GM12878 (cell line): ENCODE measurements at regions not wholly inside any gene's neighbourhood (a gene's known extent, or its start where the extent isn't known, plus 50 kb on each side); places are given as distances from the start of the nearest gene placed in this dataset.

Experiments used
- ATAC-seq: fragments of 200-7000 bp; cut with Tn5 transposase; 3 replicates; pipeline ENCODE4 v1.9.1; 2020; ENCODE audit warnings: mild to moderate bottlenecking, moderate library complexity
- BruUV-seq: library from RNA; stranded (reverse); fragments of 400-500 nt; replicated peaks from 2 replicates; lab custom pipeline; 2021; lab: Mats Ljungman, UMichigan
- CTCF ChIA-PET: fragments of 300-600 bp; sonication (Branson Sonifier 250); formaldehyde crosslinking; extraction: SDS; loops from one replicate; lab custom pipeline; 2021; ENCODE audit warnings: inconsistent platforms; lab: Yijun Ruan, JAX
- POLR2A ChIA-PET: fragments of 350-600 bp; formaldehyde crosslinking; extraction: SDS; loops from one replicate; lab custom pipeline; 2021; ENCODE audit warnings: inconsistent platforms; lab: Charles Lee
- RAD21 ChIA-PET: fragments of 300-600 bp; sonication (Branson Sonifier 250); formaldehyde crosslinking; loops from one replicate; lab custom pipeline; 2023; ENCODE audit warnings: antibody characterized with exemption; ENCODE audit not compliant: unreplicated experiment; lab: Charles Lee
- SMC1A ChIA-PET: fragments of 300-600 bp; sonication (Branson Sonifier 250); formaldehyde crosslinking; loops from one replicate; lab custom pipeline; 2023; ENCODE audit not compliant: unreplicated experiment, uncharacterized antibody; lab: Charles Lee
- DNase-seq: peaks from one replicate; pipeline ENCODE4 v3.0.0-alpha.2; 2011; ENCODE audit warnings: low read depth, low spot score
- FAIRE-seq: peaks from 3 replicates; lab custom pipeline; 2011; peaks lifted over from hg19 to GRCh38; lab: Jason Lieb, UNC
- H2AFZ ChIP-seq: 2 replicates; pipeline ENCODE4 v1.6.0; 2011; ENCODE audit warnings: low read depth, low read length, control low read depth; ENCODE audit not compliant: control insufficient read depth
- H3K27ac ChIP-seq: 2 replicates; pipeline ENCODE4 v1.5.1; 2011; ENCODE audit warnings: control low read depth; ENCODE audit not compliant: control insufficient read depth, insufficient read depth
- H3K27me3 ChIP-seq, 2 experiments: replicated peaks in 1 of 2; 2 replicates each; pipeline versions ENCODE4 v1.6.0 to v1.6.1; 2011; ENCODE audit warnings: low read length in 1 of 2; ENCODE audit not compliant: control insufficient read depth in 2 of 2, insufficient read depth in 2 of 2
- H3K36me3 ChIP-seq, 2 experiments: 2 replicates each; pipeline ENCODE4 v1.5.1; 2011; ENCODE audit warnings: low read length in 1 of 2; ENCODE audit not compliant: control insufficient read depth in 2 of 2, insufficient read depth in 2 of 2
- H3K4me1 ChIP-seq: 2 replicates; pipeline ENCODE4 v1.6.1; 2011; ENCODE audit warnings: mild to moderate bottlenecking, low read length, moderate library complexity, mixed read lengths; ENCODE audit not compliant: control insufficient read depth, insufficient read depth
- H3K4me2 ChIP-seq: 2 replicates; pipeline ENCODE4 v1.6.0; 2011; ENCODE audit warnings: control low read depth; ENCODE audit not compliant: control insufficient read depth, insufficient read depth
- H3K4me3 ChIP-seq: fragments of 200-600 bp; sonication (generic); 2 replicates; pipeline ENCODE4 v1.5.1; 2016
- H3K79me2 ChIP-seq: 2 replicates; pipeline ENCODE4 v1.6.0; 2011; ENCODE audit warnings: low read length; ENCODE audit not compliant: control insufficient read depth, insufficient read depth
- H3K9ac ChIP-seq: 2 replicates; pipeline ENCODE4 v1.8.0; 2011; ENCODE audit warnings: low read length, control low read depth, mixed read lengths; ENCODE audit not compliant: control insufficient read depth, insufficient read depth
- H3K9me3 ChIP-seq: replicated peaks from 3 replicates; pipeline ENCODE4 v1.5.1; 2011; ENCODE audit warnings: mild to moderate bottlenecking, low read length; ENCODE audit not compliant: control insufficient read depth, insufficient read depth
- H4K20me1 ChIP-seq: 2 replicates; pipeline ENCODE4 v1.6.0; 2011; ENCODE audit not compliant: control insufficient read depth, insufficient read depth
- CBX5 ChIP-seq: sonication (generic); IDR thresholded peaks from 2 replicates; pipeline ENCODE4 v1.6.1; 2016; ENCODE audit warnings: low read depth, moderate library complexity, mild to moderate bottlenecking, inconsistent platforms
- CUX1 ChIP-seq: IDR thresholded peaks from 2 replicates; pipeline ENCODE4 v1.6.1; 2012; ENCODE audit warnings: improper control_type of control experiment, low read depth, low read length; ENCODE audit not compliant: insufficient replicate concordance
- E2F4 ChIP-seq: IDR thresholded peaks from 2 replicates; pipeline ENCODE4 v1.6.1; 2012; ENCODE audit warnings: low read depth, low read length, improper control_type of control experiment
- EP300 ChIP-seq, 2 experiments: fragments of 150-350 bp in 1 of 2; IDR thresholded peaks; 2 replicates each; pipeline ENCODE4 v1.6.1; 2011 to 2012; ENCODE audit warnings: low read depth in 2 of 2, low read length in 2 of 2, borderline replicate concordance in 1 of 2, improper control_type of control experiment in 1 of 2, inconsistent platforms in 1 of 2; ENCODE audit not compliant: control insufficient read depth in 1 of 2
- IKZF1 ChIP-seq: fragments of 450-650 bp; conservative IDR thresholded peaks from 2 replicates; pipeline ENCODE4 v1.6.1; 2017; ENCODE audit warnings: antibody characterized with exemption, mild to moderate bottlenecking
- KAT2A ChIP-seq: conservative IDR thresholded peaks from 2 replicates; pipeline ENCODE4 v1.6.1; 2011; ENCODE audit warnings: low read depth, low read length; ENCODE audit not compliant: control insufficient read depth
- POLR2AphosphoS2 ChIP-seq: IDR thresholded peaks from 2 replicates; pipeline ENCODE4 v1.6.1; 2011; ENCODE audit warnings: low read depth, mild to moderate bottlenecking, low read length, improper control_type of control experiment, moderate library complexity
- POLR2AphosphoS5 ChIP-seq: IDR thresholded peaks from 2 replicates; pipeline ENCODE4 v1.6.1; 2011; ENCODE audit warnings: mild to moderate bottlenecking, low read length, inconsistent platforms
- SKIL ChIP-seq: fragments of 450-650 bp; IDR thresholded peaks from 2 replicates; pipeline ENCODE4 v1.6.1; 2017; ENCODE audit warnings: mild to moderate bottlenecking, low read depth, inconsistent platforms; ENCODE audit not compliant: poor library complexity, severe bottlenecking
- SRF ChIP-seq, 2 experiments: IDR thresholded peaks; 2 replicates each; pipeline ENCODE4 v1.6.1; 2011; ENCODE audit warnings: low read depth in 2 of 2, low read length in 2 of 2, mild to moderate bottlenecking in 1 of 2, moderate library complexity in 1 of 2
- ZBTB33 ChIP-seq: fragments of 450-650 bp; IDR thresholded peaks from 2 replicates; pipeline ENCODE4 v1.6.1; 2017; ENCODE audit warnings: mild to moderate bottlenecking
- WGBS: methylation state at CpG from one replicate; pipeline ENCODE4 v1.1.6; 2016; ENCODE audit warnings: low lambda C conversion rate; ENCODE audit not compliant: insufficient replicate concordance, insufficient coverage; ENCODE audit errors: missing lambda C conversion rate; 5-methylcytosine and 5-hydroxymethylcytosine counted together
- in situ Hi-C: fragments of 300-500 bp; cut with MboI; formaldehyde crosslinking; loops from 9 replicates; pipeline ENCODE4 v1.14.3; 2018; ENCODE audit warnings: mixed read lengths
- intact Hi-C: fragments of 100-400 bp; cut with micrococcal nuclease; formaldehyde crosslinking; loops from one replicate; pipeline ENCODE4 v1.14.2; 2022; ENCODE audit not compliant: unreplicated experiment

GRCh38 chr4:35521682-35522081 lies 722.6 kb downstream of the ARAP2 start (continued):
- TF ChIP-seq POLR2AphosphoS5 (no peak), SRF (IDR thresholded peaks at IDR 0.05; ENCODE audit: low read depth in 2 of 2, low read length in 2 of 2) (no peak), KAT2A (no peak), CBX5 (no peak), POLR2AphosphoS2 (no peak), E2F4 (no peak), EP300 (IDR thresholded peaks at IDR 0.05; ENCODE audit: borderline replicate concordance in 1 of 2, control insufficient read depth in 1 of 2, low read depth in 2 of 2, low read length in 2 of 2) (no peak)

GRCh38 chr4:35525192-35525978 lies 718.9 kb downstream of the ARAP2 start:
- DNase-seq (no peak), FAIRE-seq (no peak), ATAC-seq (peak; percentile 34; the same call in 1 of the 3 replicates)
- H3K9ac ChIP-seq: no peak overlapping the region
- H3K4me2 ChIP-seq: no peak overlapping the region
- no TSS peak for BruUV-seq
- H3K27me3 ChIP-seq: no peaks in the 10 kb centered on the region
- CTCF ChIA-PET: no interaction called here
- no peak overlapping the region for H2AFZ ChIP-seq
- H4K20me1 ChIP-seq: no peaks in the 10 kb centered on the region
- RAD21 ChIA-PET: no interaction called here
- no peaks in the 10 kb centered on the region for H3K36me3 ChIP-seq
- no peak overlapping the region for H3K4me3 ChIP-seq
- no peaks in the 10 kb centered on the region for H3K79me2 ChIP-seq
- H3K4me1 ChIP-seq: no peaks in the 10 kb centered on the region
- in situ Hi-C loops: no loop called here
- no peak for TF ChIP-seq SKIL
- TF ChIP-seq IKZF1: no peak
- TF ChIP-seq CUX1: no peak
- TF ChIP-seq ZBTB33: no peak
- no peak overlapping the region for H3K27ac ChIP-seq
- no peaks in the 10 kb centered on the region for H3K9me3 ChIP-seq
- POLR2A ChIA-PET: no interaction called here
- intact Hi-C loops: no loop called here
- 45% methylated on average over 28 of the region's 28 CpGs for WGBS
- SMC1A ChIA-PET: no interaction called here
